Upper lobe of left lung (tissue), 6 donors: ENCODE measurements at regions not wholly inside any gene's neighbourhood (a gene's known extent, or its start where the extent isn't known, plus 50 kb on each side); places are given as distances from the start of the nearest gene placed in this dataset.

ENCODE experiments used
- ATAC-seq, 2 donors: fragments of 200-7000 bp; cut with Tn5 transposase; one replicate each; pipeline ENCODE4 v1.9.1; 2022; ENCODE audit warnings: mild to moderate bottlenecking in 2 of 2, moderate library complexity in 2 of 2; ENCODE audit not compliant: low FRiP score in 2 of 2
- DNase-seq, 2 donors: peaks; one replicate each; pipeline ENCODE4 v3.0.0-alpha.2; 2019 to 2020
- H3K27ac ChIP-seq, 4 donors: fragments of 200-600 bp; sonication (generic); one replicate each; pipeline ENCODE4 v1.5.1; 2016 to 2019
- H3K27me3 ChIP-seq, 4 donors: fragments of 200-600 bp; sonication (generic); one replicate each; pipeline ENCODE4 v1.5.1; 2017 to 2019
- H3K36me3 ChIP-seq, 4 donors: fragments of 200-600 bp; sonication (generic); one replicate each; pipeline ENCODE4 v1.5.1; 2016 to 2019
- H3K4me1 ChIP-seq, 4 donors: fragments of 200-600 bp; sonication (generic); one replicate each; pipeline ENCODE4 v1.5.1; 2018 to 2019
- H3K4me3 ChIP-seq, 4 donors: fragments of 200-600 bp; sonication (generic); one replicate each; pipeline ENCODE4 v1.5.1; 2017 to 2019; ENCODE audit warnings: mild to moderate bottlenecking in 2 of 4, moderate library complexity in 1 of 4
- H3K9me3 ChIP-seq, 4 donors: fragments of 200-600 bp; sonication (generic); one replicate each; pipeline ENCODE4 v1.5.1; 2018 to 2019
- CTCF ChIP-seq, 6 experiments: fragments of 450-650 bp in 4 of 6; fragments of 200-600 bp in 2 of 6; sonication (generic) in 2 of 6; IDR thresholded peaks; one replicate each; pipeline ENCODE4 v1.5.1; 2016 to 2019; ENCODE audit warnings: antibody characterized with exemption in 6 of 6
- EP300 ChIP-seq, 4 donors: sonication (generic); formaldehyde crosslinking; IDR thresholded peaks; one replicate each; pipeline ENCODE4 v1.5.1; 2017; ENCODE audit warnings: antibody characterized with exemption in 4 of 4, control low read depth in 2 of 4
- POLR2A ChIP-seq, 4 donors: fragments of 450-650 bp; IDR thresholded peaks; one replicate each; pipeline ENCODE4 v1.5.1; 2016 to 2017; ENCODE audit warnings: antibody characterized with exemption in 4 of 4, mild to moderate bottlenecking in 2 of 4
- POLR2AphosphoS5 ChIP-seq, 2 donors: sonication (generic); formaldehyde crosslinking; IDR thresholded peaks; one replicate each; pipeline ENCODE4 v1.5.1; 2017; ENCODE audit warnings: antibody characterized with exemption in 2 of 2
- WGBS, 2 donors: methylation state at CpG; one replicate each; pipeline ENCODE4 v1.1.5; 2017 to 2018; 5-methylcytosine and 5-hydroxymethylcytosine counted together
- donor health status: DM: no; HTN: no; CAD: no; lungs with moderate emphysema.
- donor health status: DM: no; HTN: yes; CAD: no; lungs with severe emphysema.

- H3K4me1 ChIP-seq = peaks cover 0 to 9% (median 4%) of the 10 kb centered on the region in 4 donors
- no peak for DNase-seq
- no peaks in the 10 kb centered on the region for H3K9me3 ChIP-seq
- no peaks in the 10 kb centered on the region for H3K27me3 ChIP-seq
- no peak overlapping the region for H3K4me3 ChIP-seq
- H3K27ac ChIP-seq = peak overlapping the region; percentile 6 to 70 (median 16)
- ATAC-seq = peak in 1 of 2 donors; percentile 28
- 42 to 45% methylated on average over 2 of the region's 2 CpGs for WGBS, 2 donors
- no peaks in the 10 kb centered on the region for H3K36me3 ChIP-seq
- TF ChIP-seq EP300 (IDR thresholded peaks at IDR 0.05) (no peak), CTCF (IDR thresholded peaks at IDR 0.05) (no peak), POLR2A (IDR thresholded peaks at IDR 0.05) (no peak), POLR2AphosphoS5 (IDR thresholded peaks at IDR 0.05) (no peak)
Observed at GRCh38 chr15:47332481-47332880, 384.8 kb upstream of the SEMA6D start.

- TF ChIP-seq EP300 (IDR thresholded peaks at IDR 0.05) = no peak
- TF ChIP-seq CTCF (IDR thresholded peaks at IDR 0.05) = no peak
- no peak for TF ChIP-seq POLR2AphosphoS5 (IDR thresholded peaks at IDR 0.05)
- TF ChIP-seq POLR2A (IDR thresholded peaks at IDR 0.05) = no peak
- Histone ChIP-seq H3K27me3 (no peaks in the 10 kb centered on the region), H3K4me3 (no peak overlapping the region), H3K27ac (no peak overlapping the region), H3K36me3 (no peaks in the 10 kb centered on the region), H3K9me3 (no peaks in the 10 kb centered on the region), H3K4me1 (peaks cover 0 to 9% (median 4%) of the 10 kb centered on the region in 4 donors)
- DNase-seq (no peak), ATAC-seq (no peak)
- 53 to 58% methylated on average over 5 of the region's 5 CpGs for WGBS, 2 donors
Observed at GRCh38 chr15:47333734-47334133, 383.6 kb upstream of the SEMA6D start.

GRCh38 chr15:47334805-47335535 lies 382.3 kb upstream of the SEMA6D start:
- no peaks in the 10 kb centered on the region for H3K9me3 ChIP-seq
- DNase-seq (no peak), ATAC-seq (no peak)
- WGBS, 2 donors = 85 to 91% methylated on average over 3 of the region's 3 CpGs
- H3K27me3 ChIP-seq = no peaks in the 10 kb centered on the region
- no peak for TF ChIP-seq EP300 (IDR thresholded peaks at IDR 0.05)
- TF ChIP-seq POLR2A (IDR thresholded peaks at IDR 0.05) = no peak
- TF ChIP-seq CTCF (IDR thresholded peaks at IDR 0.05) = no peak
- no peak for TF ChIP-seq POLR2AphosphoS5 (IDR thresholded peaks at IDR 0.05)
- no peaks in the 10 kb centered on the region for H3K36me3 ChIP-seq
- no peak overlapping the region for H3K4me3 ChIP-seq
- peaks cover 0 to 9% (median 4%) of the 10 kb centered on the region in 4 donors for H3K4me1 ChIP-seq
- H3K27ac ChIP-seq = no peak overlapping the region

- Histone ChIP-seq H3K9me3 (no peaks in the 10 kb centered on the region), H3K4me3 (no peak overlapping the region), H3K27me3 (no peaks in the 10 kb centered on the region), H3K27ac (no peak overlapping the region), H3K4me1 (peaks cover 0 to 5% (median 1%) of the 10 kb centered on the region in 4 donors), H3K36me3 (no peaks in the 10 kb centered on the region)
- 71 to 86% methylated on average over 2 of the region's 2 CpGs for WGBS, 2 donors
- DNase-seq = no peak
- no peak for ATAC-seq
- TF ChIP-seq CTCF (IDR thresholded peaks at IDR 0.05) (no peak), POLR2A (IDR thresholded peaks at IDR 0.05) (no peak), POLR2AphosphoS5 (IDR thresholded peaks at IDR 0.05) (no peak), EP300 (IDR thresholded peaks at IDR 0.05) (no peak)
Observed at GRCh38 chr15:47337106-47337505, 380.2 kb upstream of the SEMA6D start.

- no peak for TF ChIP-seq POLR2AphosphoS5 (IDR thresholded peaks at IDR 0.05)
- no peak for TF ChIP-seq POLR2A (IDR thresholded peaks at IDR 0.05)
- no peak for TF ChIP-seq CTCF (IDR thresholded peaks at IDR 0.05)
- no peak for TF ChIP-seq EP300 (IDR thresholded peaks at IDR 0.05)
- no peaks in the 10 kb centered on the region for H3K4me1 ChIP-seq
Observed at GRCh38 chr15:47337836-47338235, 379.5 kb upstream of the SEMA6D start.

More at GRCh38 chr15:47337836-47338235, 379.5 kb upstream of the SEMA6D start:
- no peak for DNase-seq
- Histone ChIP-seq H3K4me3 (no peak overlapping the region), H3K36me3 (no peaks in the 10 kb centered on the region), H3K27ac (no peak overlapping the region), H3K27me3 (no peaks in the 10 kb centered on the region), H3K9me3 (no peaks in the 10 kb centered on the region)
- no peak for ATAC-seq
- 79 to 90% methylated on average over 4 of the region's 4 CpGs for WGBS, 2 donors
